GM12891 (cell line): ENCODE measurements at regions not wholly inside any gene's neighbourhood (a gene's known extent, or its start where the extent isn't known, plus 50 kb on each side); places are given as distances from the start of the nearest gene placed in this dataset.

Source experiments
- POLR2A ChIP-seq: IDR thresholded peaks from 2 replicates; pipeline ENCODE4 v1.6.1; 2011; ENCODE audit warnings: low read depth, low read length, control low read depth
- POLR2AphosphoS5 ChIP-seq: IDR thresholded peaks from 2 replicates; pipeline ENCODE4 v1.6.1; 2011; ENCODE audit warnings: low read depth, low read length, control low read depth
- POU2F2 ChIP-seq: IDR thresholded peaks from 2 replicates; pipeline ENCODE4 v1.6.1; 2011; ENCODE audit warnings: low read depth, mild to moderate bottlenecking, control low read depth, low read length, moderate library complexity

- no peak for TF ChIP-seq POLR2AphosphoS5
- TF ChIP-seq POLR2A: no peak
- no peak for TF ChIP-seq POU2F2
These were observed 207.6 kb upstream of the MTPN start for GRCh38 chr7:136184719-136185118.
